ENCODE measurements at regions not wholly inside any gene's neighbourhood (a gene's known extent, or its start where the extent isn't known, plus 50 kb on each side); places are given as distances from the start of the nearest gene placed in this dataset.

DNA sequence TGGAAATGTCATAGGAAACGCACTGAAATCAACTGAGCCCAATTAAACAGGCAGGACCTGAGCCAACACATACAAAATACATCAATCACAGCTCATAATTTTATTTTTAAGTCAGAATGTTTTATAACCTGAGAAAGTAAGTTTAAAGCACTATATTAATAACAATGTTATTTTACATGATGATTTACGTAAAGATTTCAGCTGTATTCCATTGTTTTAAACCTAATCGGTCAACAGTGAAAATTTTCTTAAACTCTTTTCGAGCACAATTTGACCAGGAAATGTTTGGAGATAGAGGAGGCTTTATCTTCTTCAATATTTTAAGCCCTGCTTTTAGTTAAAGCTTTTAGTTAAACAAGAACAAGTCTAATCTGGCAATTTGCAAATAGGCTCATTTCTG, 201.8 kb upstream of the TOX3 start:
- TF ChIP-seq EZH2 (IDR thresholded peaks at IDR 0.05; ENCODE audit: insufficient read depth, low read length), result no peak
- TF ChIP-seq, protein P1, sequence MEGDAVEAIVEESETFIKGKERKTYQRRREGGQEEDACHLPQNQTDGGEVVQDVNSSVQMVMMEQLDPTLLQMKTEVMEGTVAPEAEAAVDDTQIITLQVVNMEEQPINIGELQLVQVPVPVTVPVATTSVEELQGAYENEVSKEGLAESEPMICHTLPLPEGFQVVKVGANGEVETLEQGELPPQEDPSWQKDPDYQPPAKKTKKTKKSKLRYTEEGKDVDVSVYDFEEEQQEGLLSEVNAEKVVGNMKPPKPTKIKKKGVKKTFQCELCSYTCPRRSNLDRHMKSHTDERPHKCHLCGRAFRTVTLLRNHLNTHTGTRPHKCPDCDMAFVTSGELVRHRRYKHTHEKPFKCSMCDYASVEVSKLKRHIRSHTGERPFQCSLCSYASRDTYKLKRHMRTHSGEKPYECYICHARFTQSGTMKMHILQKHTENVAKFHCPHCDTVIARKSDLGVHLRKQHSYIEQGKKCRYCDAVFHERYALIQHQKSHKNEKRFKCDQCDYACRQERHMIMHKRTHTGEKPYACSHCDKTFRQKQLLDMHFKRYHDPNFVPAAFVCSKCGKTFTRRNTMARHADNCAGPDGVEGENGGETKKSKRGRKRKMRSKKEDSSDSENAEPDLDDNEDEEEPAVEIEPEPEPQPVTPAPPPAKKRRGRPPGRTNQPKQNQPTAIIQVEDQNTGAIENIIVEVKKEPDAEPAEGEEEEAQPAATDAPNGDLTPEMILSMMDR (IDR thresholded peaks at IDR 0.05; ENCODE audit: insufficient read depth, low read depth, low read length), result no peak

Data from astrocyte (in vitro differentiated cells and primary cell).